Spinal cord (tissue), 9 donors: ENCODE measurements at regions not wholly inside any gene's neighbourhood (a gene's known extent, or its start where the extent isn't known, plus 50 kb on each side); places are given as distances from the start of the nearest gene placed in this dataset.
A peak's percentile ranks its signal among the peaks of the same experiment; 100 is the strongest.

Experiments used
- DNase-seq, 6 donors: peaks; one replicate each; pipeline versions ENCODE4 v3.0.0 to v3.0.0-alpha.2; 2013 to 2015; ENCODE audit warnings: low spot score in 6 of 6, low read depth in 4 of 6
- H3K27ac ChIP-seq: one replicate; pipeline ENCODE4 v1.5.1; 2013; ENCODE audit warnings: low read depth, low read length, control low read depth
- H3K27me3 ChIP-seq: one replicate; pipeline ENCODE4 v1.6.1; 2013; ENCODE audit warnings: low read length; ENCODE audit not compliant: control insufficient read depth, insufficient read depth
- H3K36me3 ChIP-seq: one replicate; pipeline ENCODE4 v1.6.1; 2013; ENCODE audit warnings: low read length; ENCODE audit not compliant: control insufficient read depth, insufficient read depth
- H3K4me1 ChIP-seq: one replicate; pipeline ENCODE4 v1.6.1; 2013; ENCODE audit warnings: low read length; ENCODE audit not compliant: control insufficient read depth, insufficient read depth
- H3K4me3 ChIP-seq: one replicate; pipeline ENCODE4 v1.5.1; 2013; ENCODE audit warnings: low read depth, low read length, control low read depth
- H3K9me3 ChIP-seq: one replicate; pipeline ENCODE4 v1.6.1; 2013; ENCODE audit warnings: low read length; ENCODE audit not compliant: control insufficient read depth, insufficient read depth
- WGBS: methylation state at CpG from one replicate; pipeline ENCODE4 v1.1.5; 2013; ENCODE audit warnings: missing lambda C conversion rate; ENCODE audit not compliant: insufficient coverage; 5-methylcytosine and 5-hydroxymethylcytosine counted together
- donor health status: healthy.

DNA sequence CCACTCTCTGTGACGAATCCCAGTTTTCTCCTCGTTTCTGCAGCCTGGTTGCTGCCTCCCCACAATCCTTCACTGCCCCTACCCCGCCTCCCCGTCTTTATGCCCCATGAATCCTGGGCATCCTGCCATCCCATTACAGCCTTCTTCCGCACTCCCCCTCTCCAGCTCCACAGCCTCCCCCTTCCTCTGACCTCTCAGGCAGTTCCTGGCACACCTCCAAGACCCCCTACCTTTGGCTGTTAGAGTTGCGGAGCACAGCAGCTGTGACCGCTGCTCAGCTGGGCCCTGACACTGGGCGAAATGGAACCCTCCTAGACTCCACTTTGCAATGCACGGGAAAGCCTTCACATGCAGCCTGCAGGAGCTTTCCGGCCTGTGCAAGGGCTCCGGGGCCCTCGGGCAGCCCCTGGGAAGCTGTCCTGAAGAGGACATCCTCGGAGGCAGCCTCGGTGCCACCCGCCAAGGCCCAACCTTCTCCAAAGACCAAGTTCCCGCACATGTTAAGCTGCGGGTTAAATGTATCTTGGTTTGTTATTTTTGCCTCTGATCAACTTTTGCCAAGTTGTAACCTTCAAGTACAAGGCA, 400.7 kb upstream of the MKI67 start:
- no peaks in the 10 kb centered on the region for H3K9me3 ChIP-seq
- peak overlapping the region; percentile 50 for H3K27ac ChIP-seq
- no peak overlapping the region for H3K4me3 ChIP-seq
- H3K27me3 ChIP-seq, result no peaks in the 10 kb centered on the region
- H3K36me3 ChIP-seq, result no peaks in the 10 kb centered on the region
- peak in 5 of 6 donors; percentile 76 to 96 (median 80) for DNase-seq
- WGBS, result 27% methylated on average over 11 of the region's 17 CpGs
- H3K4me1 ChIP-seq, result peaks cover 30% of the 10 kb centered on the region

DNA sequence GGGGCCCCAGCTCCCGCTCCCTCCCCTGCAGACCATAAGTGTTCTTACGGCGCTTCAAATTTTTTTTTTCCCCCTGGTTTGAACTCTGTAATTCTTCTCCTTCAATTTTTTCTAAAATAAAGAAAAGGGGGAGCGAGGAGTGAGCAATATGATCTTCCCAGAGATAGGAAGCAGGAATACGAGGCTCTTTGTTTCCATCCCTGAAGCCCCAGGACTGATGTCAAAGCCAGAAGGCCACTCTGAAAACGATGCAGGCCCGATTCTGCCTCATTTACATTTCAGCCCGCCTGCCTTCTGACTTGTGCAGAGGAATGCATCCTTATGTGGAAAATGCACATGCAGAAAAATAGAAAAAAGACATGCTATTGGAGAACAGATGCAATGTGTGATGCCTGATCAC, 401.5 kb upstream of the MKI67 start:
- peak in 1 of 6 donors; percentile 50 for DNase-seq
- H3K4me3 ChIP-seq, result no peak overlapping the region
- H3K27me3 ChIP-seq, result no peaks in the 10 kb centered on the region
- H3K36me3 ChIP-seq, result no peaks in the 10 kb centered on the region
- peak overlapping the region; percentile 50 for H3K27ac ChIP-seq
- H3K4me1 ChIP-seq, result peaks cover 30% of the 10 kb centered on the region
- 35% methylated on average over 3 of the region's 8 CpGs for WGBS
- H3K9me3 ChIP-seq, result no peaks in the 10 kb centered on the region

DNA sequence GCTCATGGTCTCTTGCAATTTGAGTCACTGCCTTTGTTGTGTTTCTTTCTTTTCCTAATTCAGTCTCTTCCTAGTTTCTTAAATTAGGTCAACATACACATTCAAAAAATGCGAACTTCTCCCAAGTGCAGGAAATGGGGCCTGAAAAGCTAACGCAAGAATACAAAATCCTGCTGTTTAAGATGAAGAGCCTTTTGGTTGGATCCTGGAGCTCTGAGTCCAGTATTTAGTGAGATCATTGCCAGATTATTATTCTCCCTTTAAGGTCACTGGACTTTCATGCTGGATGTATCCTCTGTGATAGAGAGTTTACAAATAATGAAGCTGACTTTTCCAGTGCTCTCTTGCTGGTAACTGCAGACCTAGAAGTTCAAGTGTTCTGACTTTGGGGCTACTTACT, 401.9 kb upstream of the MKI67 start:
- DNase-seq, result no peak
- no peak overlapping the region for H3K4me3 ChIP-seq
- H3K27me3 ChIP-seq, result no peaks in the 10 kb centered on the region
- H3K4me1 ChIP-seq, result peaks cover 30% of the 10 kb centered on the region
- H3K9me3 ChIP-seq, result no peaks in the 10 kb centered on the region
- H3K27ac ChIP-seq, result peak overlapping the region; percentile 50
- H3K36me3 ChIP-seq, result no peaks in the 10 kb centered on the region
- WGBS, result no CpG with 5 or more reads among the region's 2 CpGs

DNA sequence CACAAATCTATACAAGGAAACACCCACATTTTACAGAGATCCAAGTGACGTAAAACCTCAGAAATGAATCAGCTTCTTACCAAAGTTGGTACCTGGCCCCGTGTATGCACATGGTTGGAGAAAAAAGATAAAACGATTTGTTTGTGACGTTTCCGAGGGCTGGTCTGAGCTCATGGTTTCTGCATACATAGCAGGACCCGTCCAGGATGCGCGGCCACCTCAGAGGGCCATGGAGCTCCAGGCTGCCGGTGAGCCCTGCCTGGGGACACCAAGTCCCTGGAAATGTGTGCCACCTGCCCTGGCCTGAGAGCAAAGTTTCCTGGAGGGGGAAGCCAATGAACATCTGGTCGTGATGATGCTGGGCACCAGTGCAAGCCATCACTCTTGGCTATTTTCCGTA, 402.6 kb upstream of the MKI67 start:
- Histone ChIP-seq H3K27me3 (no peaks in the 10 kb centered on the region), H3K27ac (no peak overlapping the region), H3K36me3 (no peaks in the 10 kb centered on the region), H3K9me3 (no peaks in the 10 kb centered on the region), H3K4me1 (peaks cover 30% of the 10 kb centered on the region), H3K4me3 (no peak overlapping the region)
- DNase-seq, result no peak
- 69% methylated on average over 11 of the region's 11 CpGs for WGBS

DNA sequence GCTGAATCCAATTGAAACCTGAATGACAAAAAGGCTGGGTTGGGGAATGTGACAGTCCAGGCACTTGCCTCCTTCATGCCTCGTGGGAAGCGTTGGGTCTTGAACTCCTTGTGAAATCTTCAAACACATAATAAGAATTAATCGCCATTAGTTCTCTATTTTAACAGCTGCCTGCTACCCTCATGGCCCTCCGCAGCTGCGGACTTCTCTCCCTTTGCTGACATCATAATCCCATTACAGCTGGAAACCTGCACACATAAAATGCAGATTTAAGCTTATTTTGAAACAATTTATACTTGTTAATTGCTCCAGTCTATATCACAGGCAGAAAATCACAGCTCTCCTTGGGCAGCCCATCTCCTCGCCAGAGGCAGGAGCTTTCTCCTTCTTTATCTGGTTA, 403.0 kb upstream of the MKI67 start:
- DNase-seq, result peak in 1 of 6 donors; percentile 69

DNA sequence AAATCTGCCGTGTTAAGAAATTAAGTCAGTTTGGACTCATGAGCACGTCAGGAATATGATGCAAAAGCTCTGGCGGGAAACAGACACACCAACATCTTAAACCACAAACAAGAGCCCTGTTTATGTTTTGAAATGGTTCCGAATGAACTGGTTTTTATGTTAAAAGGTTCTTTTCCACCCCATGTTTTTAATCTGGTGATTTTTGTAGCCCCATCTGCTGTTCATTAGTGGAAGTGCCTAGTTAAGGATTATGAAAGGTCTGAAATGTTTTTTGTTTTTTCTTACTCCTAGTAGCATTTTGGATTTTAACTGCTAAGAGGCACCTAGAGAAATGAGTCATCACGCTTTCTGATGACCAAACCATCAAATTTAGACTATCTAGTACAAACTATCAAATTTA, 404.1 kb upstream of the MKI67 start:
- Histone ChIP-seq H3K27me3 (no peaks in the 10 kb centered on the region), H3K36me3 (no peaks in the 10 kb centered on the region), H3K4me1 (peaks cover 30% of the 10 kb centered on the region), H3K27ac (no peak overlapping the region), H3K4me3 (no peak overlapping the region), H3K9me3 (no peaks in the 10 kb centered on the region)
- peak in 2 of 6 donors; percentile 67 to 91 for DNase-seq
- WGBS, result no CpG with 5 or more reads among the region's 5 CpGs

More for the DNA sequence above, 403.0 kb upstream of the MKI67 start:
- WGBS, result 47% methylated on average over 3 of the region's 6 CpGs
- Histone ChIP-seq H3K4me1 (peaks cover 30% of the 10 kb centered on the region), H3K36me3 (no peaks in the 10 kb centered on the region), H3K4me3 (no peak overlapping the region), H3K9me3 (no peaks in the 10 kb centered on the region), H3K27me3 (no peaks in the 10 kb centered on the region), H3K27ac (no peak overlapping the region)

DNA sequence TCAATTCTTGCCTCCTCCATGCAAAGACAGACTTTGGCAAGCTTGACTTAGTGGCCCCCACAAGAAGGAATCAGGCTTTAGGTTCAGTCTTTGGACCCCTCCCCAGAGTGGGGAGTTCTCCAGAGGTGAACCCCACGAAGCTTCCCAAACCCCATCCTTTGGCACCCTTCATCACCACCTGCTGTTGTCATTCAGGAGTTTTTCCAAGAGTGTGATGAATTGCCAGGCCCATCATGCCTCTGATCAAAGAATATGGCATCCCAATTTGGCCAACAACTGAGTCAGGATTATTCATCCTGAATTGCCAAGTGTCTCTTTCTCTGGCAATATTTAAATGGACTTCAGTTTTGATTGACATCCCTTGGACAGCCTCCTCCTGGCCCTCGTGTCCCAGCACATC, 404.7 kb upstream of the MKI67 start:
- H3K4me1 ChIP-seq, result peaks cover 27% of the 10 kb centered on the region
- H3K27me3 ChIP-seq, result no peaks in the 10 kb centered on the region
- H3K9me3 ChIP-seq, result no peaks in the 10 kb centered on the region
- WGBS, result 80% methylated on average over 1 of the region's 2 CpGs
- DNase-seq, result no peak
- no peak overlapping the region for H3K4me3 ChIP-seq
- H3K36me3 ChIP-seq, result no peaks in the 10 kb centered on the region
- no peak overlapping the region for H3K27ac ChIP-seq

DNA sequence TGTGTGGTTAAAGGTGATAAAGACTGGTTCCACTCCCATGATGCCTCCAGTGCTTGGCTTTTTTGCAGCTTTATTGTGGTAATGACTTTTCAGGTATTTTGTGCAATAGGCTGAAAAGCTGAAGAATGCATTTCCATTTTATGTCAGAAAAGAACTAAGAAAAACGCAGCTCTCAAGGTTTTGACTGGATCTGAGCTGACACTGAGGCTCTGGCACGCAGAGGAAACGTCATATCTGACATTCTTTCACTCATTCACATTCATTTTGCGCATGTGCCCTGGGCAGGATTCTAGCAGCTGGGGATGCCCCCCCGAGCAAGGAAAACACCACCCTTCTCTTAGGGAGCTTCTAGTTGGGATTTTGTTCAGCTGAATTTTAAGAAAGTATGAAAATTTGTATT, 408.5 kb upstream of the MKI67 start:
- H3K4me1 ChIP-seq, result peaks cover 4% of the 10 kb centered on the region
- no peaks in the 10 kb centered on the region for H3K9me3 ChIP-seq
- no peak overlapping the region for H3K4me3 ChIP-seq
- 92% methylated on average over 3 of the region's 5 CpGs for WGBS
- no peaks in the 10 kb centered on the region for H3K36me3 ChIP-seq
- DNase-seq, result no peak
- peaks cover 7% of the 10 kb centered on the region for H3K27me3 ChIP-seq
- no peak overlapping the region for H3K27ac ChIP-seq

DNA sequence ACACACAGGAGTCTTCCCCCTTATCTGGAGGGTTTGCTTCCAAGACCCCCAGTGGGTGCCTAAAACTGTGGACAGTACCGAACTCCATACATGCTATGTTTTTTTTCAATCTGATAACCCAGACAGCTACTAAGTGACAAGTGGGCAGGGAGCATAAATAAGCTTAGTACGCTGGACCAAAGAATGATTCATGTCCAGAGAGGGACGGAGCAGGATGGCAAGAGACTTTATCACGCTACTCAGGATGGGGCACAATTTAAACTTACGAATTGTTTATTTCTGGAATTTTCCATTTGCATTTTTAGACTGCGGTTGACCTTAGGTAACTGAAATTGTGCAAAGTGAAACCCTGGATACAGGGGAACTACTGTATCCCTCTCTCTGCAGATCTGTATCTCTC, 410.0 kb upstream of the MKI67 start:
- 75% methylated on average over 3 of the region's 6 CpGs for WGBS
- Histone ChIP-seq H3K27me3 (peaks cover 22% of the 10 kb centered on the region), H3K9me3 (peaks cover 2% of the 10 kb centered on the region), H3K4me1 (peaks cover 19% of the 10 kb centered on the region), H3K36me3 (no peaks in the 10 kb centered on the region), H3K27ac (no peak overlapping the region), H3K4me3 (no peak overlapping the region)
- no peak for DNase-seq

DNA sequence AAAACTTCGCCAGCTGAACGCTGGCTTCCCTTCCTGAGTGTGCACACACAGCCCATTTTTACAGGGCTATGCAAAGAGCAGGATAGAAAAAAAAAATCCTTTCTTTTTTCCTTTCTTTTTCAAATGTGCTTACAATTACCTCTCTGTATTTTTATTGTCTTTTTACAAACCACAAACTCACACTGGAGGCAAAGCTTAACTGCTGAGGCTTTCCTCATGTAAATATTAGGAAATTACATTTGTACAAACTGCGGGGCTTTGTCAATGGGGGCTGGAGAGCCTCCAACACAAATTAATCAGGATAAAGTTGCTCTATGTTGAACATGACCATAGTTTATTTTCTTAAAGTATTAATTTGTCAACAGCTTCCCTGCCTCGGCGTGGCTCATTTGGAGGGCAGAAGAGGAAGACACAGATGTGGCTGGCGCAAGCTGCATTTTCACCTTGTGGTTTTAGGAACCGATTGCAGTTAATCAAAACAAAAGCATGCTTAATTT, 411.7 kb upstream of the MKI67 start:
- Histone ChIP-seq H3K4me3 (no peak overlapping the region), H3K27ac (no peak overlapping the region), H3K9me3 (peaks cover 2% of the 10 kb centered on the region), H3K36me3 (no peaks in the 10 kb centered on the region), H3K27me3 (peaks cover 27% of the 10 kb centered on the region), H3K4me1 (peaks cover 22% of the 10 kb centered on the region)
- peak in 1 of 6 donors; percentile 63 for DNase-seq
- 63% methylated on average over 4 of the region's 7 CpGs for WGBS
